Caco-2 (cell line): ENCODE measurements at regions not wholly inside any gene's neighbourhood (a gene's known extent, or its start where the extent isn't known, plus 50 kb on each side); places are given as distances from the start of the nearest gene placed in this dataset.
A peak's percentile ranks its signal among the peaks of the same experiment; 100 is the strongest.

Experiments
- BruUV-seq: library from RNA; stranded (reverse); fragments of 400-500 nt; replicated peaks from 2 replicates; lab custom pipeline; 2021; lab: Mats Ljungman, UMichigan
- CTCF ChIA-PET: fragments of 300-600 bp; sonication (Branson Sonifier 250); formaldehyde crosslinking; loops from one replicate; lab custom pipeline; 2022; ENCODE audit warnings: antibody characterized with exemption; lab: Charles Lee
- POLR2A ChIA-PET: fragments of 300-600 bp; sonication (Branson Sonifier 250); formaldehyde crosslinking; loops from one replicate; lab custom pipeline; 2022; ENCODE audit warnings: antibody characterized with exemption; lab: Charles Lee
- DNase-seq, 2 experiments: peaks; one replicate each; pipeline versions ENCODE4 v3.0.0 to v3.0.0-alpha.2; 2020 to 2022
- H3K27me3 ChIP-seq: replicated peaks from 2 replicates; pipeline ENCODE4 v1.6.0; 2011; ENCODE audit warnings: low read length; ENCODE audit not compliant: control insufficient read depth, insufficient read depth
- H3K36me3 ChIP-seq: 2 replicates; pipeline ENCODE4 v1.5.1; 2011; ENCODE audit warnings: low read length; ENCODE audit not compliant: control insufficient read depth, insufficient read depth
- H3K4me1 ChIP-seq: fragments of 250-450 bp; sonication (Bioruptor Pico); 2 replicates; pipeline ENCODE4 v1.5.1; 2020; ENCODE audit warnings: mild to moderate bottlenecking
- H3K4me3 ChIP-seq: 2 replicates; pipeline ENCODE4 v1.5.1; 2011; ENCODE audit warnings: low read depth, mild to moderate bottlenecking, control low read depth, low read length
- H3K9me3 ChIP-seq: fragments of 250-450 bp; sonication (Bioruptor Pico); 2 replicates; pipeline ENCODE4 v1.5.1; 2020; ENCODE audit warnings: mild to moderate bottlenecking, moderate library complexity
- H3K27ac Mint-ChIP-seq: one replicate; pipeline ENCODE4 v1.8.0; 2022; ENCODE audit warnings: mixed read lengths; ENCODE audit not compliant: unreplicated experiment
- H3K27me3 Mint-ChIP-seq: one replicate; pipeline ENCODE4 v1.8.0; 2022; ENCODE audit warnings: mixed read lengths; ENCODE audit not compliant: insufficient read depth, unreplicated experiment
- H3K36me3 Mint-ChIP-seq: one replicate; pipeline ENCODE4 v1.8.0; 2022; ENCODE audit warnings: mild to moderate bottlenecking, mixed read lengths; ENCODE audit not compliant: insufficient read depth, unreplicated experiment
- H3K4me1 Mint-ChIP-seq: one replicate; pipeline ENCODE4 v1.8.0; 2022; ENCODE audit warnings: low read depth, mixed read lengths; ENCODE audit not compliant: unreplicated experiment
- H3K4me3 Mint-ChIP-seq: one replicate; pipeline ENCODE4 v1.8.0; 2022; ENCODE audit warnings: mild to moderate bottlenecking, moderate library complexity, mixed read lengths; ENCODE audit not compliant: unreplicated experiment
- H3K9me3 Mint-ChIP-seq: one replicate; pipeline ENCODE4 v1.8.0; 2022; ENCODE audit warnings: mixed read lengths; ENCODE audit not compliant: unreplicated experiment
- CTCF ChIP-seq, 2 experiments: fragments of 200-600 bp in 1 of 2; IDR thresholded peaks; 1 replicate in 1 of 2; 2 replicates in 1 of 2; pipeline versions ENCODE4 v1.5.1 to v1.8.0; 2011 to 2022; ENCODE audit warnings: antibody characterized with exemption in 1 of 2, control low read depth in 1 of 2, inconsistent platforms in 1 of 2, low read depth in 1 of 2, low read length in 1 of 2, mild to moderate bottlenecking in 1 of 2, moderate library complexity in 1 of 2; ENCODE audit not compliant: insufficient read depth in 1 of 2, severe bottlenecking in 1 of 2, unreplicated experiment in 1 of 2
- intact Hi-C: fragments of 100-400 bp; cut with micrococcal nuclease; formaldehyde crosslinking; loops from one replicate; pipeline ENCODE4 v1.10.0; 2022; ENCODE audit not compliant: unreplicated experiment

DNA sequence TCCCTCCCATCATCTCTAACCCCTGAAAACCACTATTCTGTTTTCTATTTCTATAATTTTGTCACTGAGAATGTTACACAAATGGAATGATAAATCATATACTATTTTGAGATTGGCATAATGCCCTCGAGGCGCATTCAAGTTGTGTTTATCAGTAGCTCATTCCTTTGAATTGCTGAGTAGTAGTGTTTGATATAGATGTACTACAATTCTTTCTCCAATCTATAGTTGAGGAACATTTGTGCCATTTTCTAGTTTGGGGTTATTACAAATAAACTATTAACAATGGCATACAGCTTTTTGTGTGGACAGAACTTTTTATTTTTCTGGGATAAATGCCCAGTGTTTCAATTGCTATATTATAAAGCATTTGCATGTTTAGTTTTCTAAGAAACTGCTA lies 86.0 kb downstream of the CCR1 start:
- Mint-ChIP-seq H3K9me3 (no peaks in the 10 kb centered on the region), H3K4me1 (peaks cover 5% of the 10 kb centered on the region), H3K36me3 (no peaks in the 10 kb centered on the region), H3K27ac (no peak overlapping the region), H3K4me3 (no peak overlapping the region), H3K27me3 (no peaks in the 10 kb centered on the region)
- no peaks in the 10 kb centered on the region for H3K9me3 ChIP-seq
- no peaks in the 10 kb centered on the region for H3K27me3 ChIP-seq
- H3K4me3 ChIP-seq, result no peak overlapping the region
- peaks cover 15% of the 10 kb centered on the region for H3K4me1 ChIP-seq
- DNase-seq, result no peak
- POLR2A ChIA-PET, result no interaction called here
- no TSS peak for BruUV-seq
- intact Hi-C loops, result no loop called here
- CTCF ChIA-PET, result no interaction called here
- TF ChIP-seq CTCF (IDR thresholded peaks at IDR 0.05; ENCODE audit: insufficient read depth in 1 of 2, low read depth in 1 of 2, low read length in 1 of 2, severe bottlenecking in 1 of 2, unreplicated experiment in 1 of 2), result no peak
- H3K36me3 ChIP-seq, result no peaks in the 10 kb centered on the region

- H3K4me3 Mint-ChIP-seq, result no peak overlapping the region
- BruUV-seq, result no TSS peak
These were observed 87.1 kb downstream of the CCR1 start for GRCh38 chr3:46120983-46121382.

DNA sequence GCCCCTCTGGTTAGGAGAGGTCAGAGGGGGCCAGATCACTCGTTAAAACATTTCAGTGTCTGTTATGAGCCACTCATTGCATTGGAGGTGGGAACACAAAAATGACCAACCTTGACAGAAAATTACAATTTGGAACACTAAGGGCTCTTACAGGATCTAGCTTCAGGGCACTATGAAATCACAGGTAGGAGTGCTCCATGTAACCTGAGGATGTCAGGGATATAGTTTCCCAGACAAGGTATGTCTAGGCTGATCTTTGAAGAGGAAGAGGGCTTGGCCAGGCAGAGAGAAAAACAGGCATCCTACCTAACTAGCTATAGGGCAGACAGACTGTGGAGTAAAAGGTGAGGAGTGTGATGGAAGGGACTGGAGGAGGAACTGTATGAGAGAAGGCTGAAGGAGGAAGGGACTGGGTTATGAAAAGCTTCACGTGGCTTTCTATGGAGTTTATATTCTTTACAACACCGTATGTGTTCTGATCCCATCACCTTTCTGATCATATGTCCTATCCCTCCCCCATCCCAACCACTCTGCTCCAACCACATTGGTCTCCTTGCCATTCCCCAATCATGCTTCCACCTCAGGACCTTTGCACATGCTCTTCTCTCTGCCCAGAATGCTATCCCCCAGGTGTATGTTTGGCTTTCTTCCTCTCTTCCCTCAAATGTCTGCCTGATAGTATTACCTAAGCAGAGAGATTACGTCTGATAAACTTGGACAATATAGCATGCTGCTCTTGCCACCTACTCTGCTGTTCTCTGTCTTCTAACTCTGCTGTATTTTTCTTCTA lies 88.2 kb downstream of the CCR1 start:
- no peak for DNase-seq
- peaks cover 6% of the 10 kb centered on the region for H3K4me1 Mint-ChIP-seq
- no peaks in the 10 kb centered on the region for H3K9me3 Mint-ChIP-seq
- H3K27me3 Mint-ChIP-seq, result no peaks in the 10 kb centered on the region
- CTCF ChIA-PET, result no interaction called here
- Histone ChIP-seq H3K9me3 (no peaks in the 10 kb centered on the region), H3K27me3 (no peaks in the 10 kb centered on the region), H3K36me3 (no peaks in the 10 kb centered on the region), H3K4me3 (no peak overlapping the region), H3K4me1 (peaks cover 27% of the 10 kb centered on the region)
- no peak overlapping the region for H3K4me3 Mint-ChIP-seq
- BruUV-seq, result no TSS peak
- intact Hi-C loops, result no loop called here
- POLR2A ChIA-PET, result no interaction called here
- H3K27ac Mint-ChIP-seq, result peak overlapping the region; percentile 14
- H3K36me3 Mint-ChIP-seq, result no peaks in the 10 kb centered on the region
- TF ChIP-seq CTCF (IDR thresholded peaks at IDR 0.05; ENCODE audit: insufficient read depth in 1 of 2, low read depth in 1 of 2, low read length in 1 of 2, severe bottlenecking in 1 of 2, unreplicated experiment in 1 of 2), result no peak

More at GRCh38 chr3:46120983-46121382, 87.1 kb downstream of the CCR1 start:
- CTCF ChIA-PET, result no interaction called here
- no peak for TF ChIP-seq CTCF (IDR thresholded peaks at IDR 0.05; ENCODE audit: insufficient read depth in 1 of 2, low read depth in 1 of 2, low read length in 1 of 2, severe bottlenecking in 1 of 2, unreplicated experiment in 1 of 2)
- Histone ChIP-seq H3K27me3 (no peaks in the 10 kb centered on the region), H3K36me3 (no peaks in the 10 kb centered on the region), H3K9me3 (no peaks in the 10 kb centered on the region), H3K4me1 (peaks cover 20% of the 10 kb centered on the region), H3K4me3 (no peak overlapping the region)
- Mint-ChIP-seq H3K36me3 (no peaks in the 10 kb centered on the region), H3K4me1 (no peaks in the 10 kb centered on the region), H3K27ac (no peak overlapping the region), H3K27me3 (no peaks in the 10 kb centered on the region), H3K9me3 (no peaks in the 10 kb centered on the region)
- no peak for DNase-seq
- intact Hi-C loops, result no loop called here
- POLR2A ChIA-PET, result no interaction called here
